H9 (cell line): ENCODE measurements at regions not wholly inside any gene's neighbourhood (a gene's known extent, or its start where the extent isn't known, plus 50 kb on each side); places are given as distances from the start of the nearest gene placed in this dataset.

Source experiments
- DNase-seq: peaks from one replicate; pipeline ENCODE4 v3.0.0-alpha.2; 2017
- H2AFZ ChIP-seq: one replicate; pipeline ENCODE4 v1.6.1; 2013; ENCODE audit warnings: mild to moderate bottlenecking, low read length, control low read depth, moderate library complexity
- H2AK5ac ChIP-seq: 2 replicates; pipeline ENCODE4 v1.6.1; 2013; ENCODE audit warnings: low read length, control low read depth, mixed read lengths; ENCODE audit not compliant: insufficient read length
- H2BK120ac ChIP-seq: one replicate; pipeline ENCODE4 v1.6.1; 2013; ENCODE audit warnings: low read depth, mild to moderate bottlenecking, low read length, control low read depth, inconsistent platforms; ENCODE audit not compliant: poor library complexity, severe bottlenecking
- H2BK12ac ChIP-seq: 2 replicates; pipeline ENCODE4 v1.6.1; 2013; ENCODE audit warnings: low read length, control low read depth, mixed read lengths, low read depth; ENCODE audit not compliant: insufficient read length
- H2BK15ac ChIP-seq: 2 replicates; pipeline ENCODE4 v1.6.1; 2013; ENCODE audit warnings: low read depth, low read length, control low read depth
- H2BK20ac ChIP-seq: one replicate; pipeline ENCODE4 v1.6.1; 2013; ENCODE audit warnings: low read depth, mild to moderate bottlenecking, low read length, control low read depth, inconsistent platforms; ENCODE audit not compliant: poor library complexity, severe bottlenecking
- H2BK5ac ChIP-seq: 2 replicates; pipeline ENCODE4 v1.6.1; 2013; ENCODE audit warnings: low read length, control low read depth, mixed read lengths; ENCODE audit not compliant: insufficient read length
- H3K14ac ChIP-seq: 2 replicates; pipeline ENCODE4 v1.6.1; 2013; ENCODE audit warnings: low read length, control low read depth; ENCODE audit not compliant: insufficient read depth
- H3K18ac ChIP-seq: 2 replicates; pipeline ENCODE4 v1.6.1; 2013; ENCODE audit warnings: low read depth, mild to moderate bottlenecking, mixed read lengths, low read length, control low read depth; ENCODE audit not compliant: insufficient read length
- H3K23ac ChIP-seq: 2 replicates; pipeline ENCODE4 v1.6.1; 2013; ENCODE audit warnings: low read length, control low read depth, mixed read lengths, low read depth; ENCODE audit not compliant: insufficient read length
- H3K23me2 ChIP-seq: 2 replicates; pipeline ENCODE4 v1.6.1; 2013; ENCODE audit warnings: low read depth, mild to moderate bottlenecking, mixed read lengths, low read length, control low read depth; ENCODE audit not compliant: insufficient read length, poor library complexity, severe bottlenecking
- H3K27ac ChIP-seq: 2 replicates; pipeline ENCODE4 v1.5.1; 2013; ENCODE audit warnings: low read length, control low read depth, mixed read lengths, low read depth; ENCODE audit not compliant: insufficient read length
- H3K27me3 ChIP-seq: 2 replicates; pipeline ENCODE4 v1.6.1; 2013; ENCODE audit warnings: low read length, control low read depth, inconsistent platforms; ENCODE audit not compliant: insufficient read depth
- H3K4ac ChIP-seq: 2 replicates; pipeline ENCODE4 v1.6.1; 2013; ENCODE audit warnings: low read depth, mild to moderate bottlenecking, control low read depth, inconsistent platforms, low read length, moderate library complexity
- H3K4me1 ChIP-seq: 2 replicates; pipeline ENCODE4 v1.6.1; 2013; ENCODE audit warnings: low read length, control low read depth, inconsistent platforms; ENCODE audit not compliant: insufficient read depth
- H3K4me2 ChIP-seq: 2 replicates; pipeline ENCODE4 v1.6.1; 2013; ENCODE audit warnings: low read length, control low read depth, mixed read lengths; ENCODE audit not compliant: insufficient read length, insufficient read depth
- H3K56ac ChIP-seq: 2 replicates; pipeline ENCODE4 v1.6.1; 2013; ENCODE audit warnings: low read depth, mild to moderate bottlenecking, mixed read lengths, low read length, control low read depth; ENCODE audit not compliant: insufficient read length
- H3K79me1 ChIP-seq: 2 replicates; pipeline ENCODE4 v1.6.1; 2013; ENCODE audit warnings: low read depth, mild to moderate bottlenecking, moderate library complexity, low read length, control low read depth, inconsistent platforms; ENCODE audit not compliant: insufficient read depth, poor library complexity, severe bottlenecking
- H3K79me2 ChIP-seq: 2 replicates; pipeline ENCODE4 v1.6.1; 2013; ENCODE audit warnings: low read length, control low read depth, inconsistent platforms; ENCODE audit not compliant: insufficient read depth
- H3K9ac ChIP-seq: 2 replicates; pipeline ENCODE4 v1.6.1; 2013; ENCODE audit warnings: low read length, control low read depth, mixed read lengths; ENCODE audit not compliant: insufficient read length; ENCODE audit errors: extremely low read depth
- H3K9me3 ChIP-seq: one replicate; pipeline ENCODE4 v1.6.1; 2013; ENCODE audit warnings: low read depth, low read length, inconsistent platforms; ENCODE audit not compliant: control insufficient read depth
- H3T11ph ChIP-seq: one replicate; pipeline ENCODE4 v1.6.1; 2013; ENCODE audit warnings: mild to moderate bottlenecking, low read length, control low read depth, inconsistent platforms
- H4K20me1 ChIP-seq: one replicate; pipeline ENCODE4 v1.6.1; 2013; ENCODE audit not compliant: control insufficient read depth, insufficient read length, insufficient read depth
- H4K5ac ChIP-seq: 2 replicates; pipeline ENCODE4 v1.6.1; 2013; ENCODE audit warnings: low read depth, mild to moderate bottlenecking, mixed read lengths, low read length, control low read depth; ENCODE audit not compliant: insufficient read length
- H4K8ac ChIP-seq: replicated peaks from 2 replicates; pipeline ENCODE4 v1.6.1; 2013; ENCODE audit warnings: low read length, control low read depth, mixed read lengths, low read depth; ENCODE audit not compliant: insufficient read length
- H4K91ac ChIP-seq: 2 replicates; pipeline ENCODE4 v1.6.1; 2013; ENCODE audit warnings: low read depth, mild to moderate bottlenecking, moderate library complexity, mixed read lengths, low read length, control low read depth; ENCODE audit not compliant: insufficient read length
- H3K27ac Mint-ChIP-seq, 3 experiments: 2 replicates in 2 of 3; 3 replicates in 1 of 3; pipeline ENCODE4 v1.8.0; 2020 to 2021; ENCODE audit warnings: mixed read lengths in 3 of 3, mild to moderate bottlenecking in 1 of 3, moderate library complexity in 1 of 3
- H3K27me3 Mint-ChIP-seq: 2 replicates; pipeline ENCODE4 v1.8.0; 2021; ENCODE audit warnings: low read depth, mild to moderate bottlenecking, moderate library complexity, mixed read lengths
- H3K36me3 Mint-ChIP-seq, 3 experiments: 2 replicates in 2 of 3; 3 replicates in 1 of 3; pipeline ENCODE4 v1.8.0; 2020 to 2021; ENCODE audit warnings: low read depth in 3 of 3, mixed read lengths in 3 of 3; ENCODE audit not compliant: insufficient read depth in 1 of 3
- H3K4me1 Mint-ChIP-seq, 2 experiments: 2 replicates each; pipeline ENCODE4 v1.8.0; 2020; ENCODE audit warnings: mixed read lengths in 2 of 2
- H3K4me3 Mint-ChIP-seq, 2 experiments: 2 replicates in 1 of 2; 3 replicates in 1 of 2; pipeline ENCODE4 v1.8.0; 2020 to 2021; ENCODE audit warnings: mild to moderate bottlenecking in 2 of 2, mixed read lengths in 2 of 2, moderate library complexity in 1 of 2
- H3K9me3 Mint-ChIP-seq, 2 experiments: 2 replicates in 1 of 2; 3 replicates in 1 of 2; pipeline ENCODE4 v1.8.0; 2020; ENCODE audit warnings: mild to moderate bottlenecking in 2 of 2, mixed read lengths in 2 of 2, moderate library complexity in 1 of 2
- CTCF ChIP-seq: fragments of 200-600 bp; sonication (generic); conservative IDR thresholded peaks from 3 replicates; pipeline ENCODE4 v1.8.0; 2021; ENCODE audit warnings: antibody characterized with exemption, mild to moderate bottlenecking
- whole genome bisulfite sequencing: extraction: QIAGEN DNeasy Blood & Tissue Kit; methylation state at CpG from one replicate; pipeline ENCODE4 v1.1.7; 2013; ENCODE audit warnings: missing lambda C conversion rate, low lambda C conversion rate, mixed read lengths; ENCODE audit not compliant: insufficient read length; ENCODE audit errors: extremely low coverage; 5-methylcytosine and 5-hydroxymethylcytosine counted together

DNA sequence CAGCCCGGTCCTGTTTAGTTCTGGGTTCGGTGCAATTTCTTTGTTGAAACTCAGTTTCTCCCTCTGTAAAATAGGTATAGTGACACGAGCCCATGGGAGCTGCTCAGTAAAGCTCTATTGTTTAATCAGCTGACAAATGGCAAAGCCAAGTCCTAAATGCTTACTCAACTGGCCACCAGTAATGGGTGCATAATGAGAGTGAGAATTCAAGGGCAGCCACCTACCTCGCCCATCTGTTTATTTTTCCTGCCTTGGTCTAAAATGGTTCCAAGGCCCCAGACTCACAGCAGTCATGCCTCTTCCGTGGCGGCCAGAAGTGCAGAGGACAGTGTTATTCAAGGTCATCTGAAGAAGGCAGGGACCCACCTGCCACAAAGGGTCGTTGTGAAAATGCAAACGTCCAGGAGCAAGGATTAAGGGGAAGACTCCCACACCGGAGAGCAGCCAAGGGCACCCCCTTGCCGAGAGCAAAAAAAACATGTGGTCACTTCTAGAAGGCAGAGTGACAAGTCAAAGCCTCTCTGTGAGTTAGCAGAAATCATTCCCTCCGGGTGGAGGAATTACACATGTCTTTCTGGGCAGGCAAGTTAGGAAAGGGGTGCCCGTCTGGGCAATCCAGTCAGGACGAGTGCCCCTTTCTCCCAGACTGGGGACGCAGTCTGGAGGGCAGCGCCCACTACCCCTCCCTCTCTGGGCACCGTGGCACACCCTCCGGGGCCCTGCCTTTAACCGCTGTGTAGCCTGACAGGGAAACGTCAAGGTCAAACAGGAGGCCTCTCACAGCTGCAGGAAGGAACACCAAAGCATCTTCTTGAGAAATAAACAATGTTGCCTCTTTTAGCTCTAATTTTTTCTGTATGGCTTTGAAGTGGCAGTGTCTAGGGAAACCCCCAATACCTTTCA, 186.2 kb downstream of the FOXO1 start:
- H2AK5ac ChIP-seq = no peak overlapping the region
- H2BK12ac ChIP-seq = no peak overlapping the region
- no peak overlapping the region for H2BK20ac ChIP-seq
- no peak for DNase-seq
- H3K79me2 ChIP-seq = no peaks in the 10 kb centered on the region
- Mint-ChIP-seq H3K9me3 (no peaks in the 10 kb centered on the region), H3K4me3 (no peak overlapping the region), H3K4me1 (peaks cover 53 to 59% of the 10 kb centered on the region in 2 experiments), H3K27ac (no peak overlapping the region; a peak in 1 of 7 replicates), H3K27me3 (no peaks in the 10 kb centered on the region; the same call in 1 of the 2 replicates), H3K36me3 (no peaks in the 10 kb centered on the region)
- H3K9ac ChIP-seq = no peak overlapping the region
- WGBS = no CpG with 5 or more reads among the region's 19 CpGs
- H2BK120ac ChIP-seq = no peak overlapping the region
- H3K9me3 ChIP-seq = no peaks in the 10 kb centered on the region
- no peak overlapping the region for H3K27ac ChIP-seq
- H3K56ac ChIP-seq = no peak overlapping the region
- H3K4me1 ChIP-seq = peaks cover 8% of the 10 kb centered on the region
- no peaks in the 10 kb centered on the region for H4K20me1 ChIP-seq
- H3K79me1 ChIP-seq = no peaks in the 10 kb centered on the region
- no peak overlapping the region for H4K8ac ChIP-seq
- H2BK5ac ChIP-seq = no peak overlapping the region
- H3K4ac ChIP-seq = no peak overlapping the region
- H2BK15ac ChIP-seq = no peak overlapping the region
- H4K91ac ChIP-seq = no peak overlapping the region
- no peaks in the 10 kb centered on the region for H3K27me3 ChIP-seq
- H3T11ph ChIP-seq = no peak overlapping the region
- no peak overlapping the region for H4K5ac ChIP-seq
- no peak overlapping the region for H3K4me2 ChIP-seq
- no peak overlapping the region for H2AFZ ChIP-seq
- no peak for TF ChIP-seq CTCF
- no peaks in the 10 kb centered on the region for H3K23me2 ChIP-seq
- no peak overlapping the region for H3K18ac ChIP-seq
- no peak overlapping the region for H3K14ac ChIP-seq
- H3K23ac ChIP-seq = no peak overlapping the region
